ENCODE measurements at regions not wholly inside any gene's neighbourhood (a gene's known extent, or its start where the extent isn't known, plus 50 kb on each side); places are given as distances from the start of the nearest gene placed in this dataset.

DNA sequence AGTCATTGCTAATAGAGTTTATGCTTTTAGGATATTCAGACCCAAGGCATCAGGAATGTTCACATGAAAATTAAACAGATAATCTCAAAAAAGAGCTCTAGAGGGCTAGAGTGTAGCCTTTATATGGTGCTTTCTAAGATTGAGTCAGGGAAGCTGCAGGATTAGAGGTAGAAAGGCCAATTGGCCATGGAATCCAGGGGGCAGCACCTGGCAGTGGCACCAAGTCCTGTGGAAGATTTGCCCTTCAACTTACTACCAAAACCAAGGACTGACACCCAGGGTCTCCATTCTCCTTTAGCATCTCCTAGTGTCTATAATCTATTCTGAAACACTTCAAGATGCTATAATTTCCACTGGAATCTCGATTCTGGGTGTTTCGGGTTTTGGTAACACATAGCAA is 112.4 kb downstream of the ACER2 start:
- TF ChIP-seq YY1 (IDR thresholded peaks at IDR 0.05; ENCODE audit: low read depth, low read length) (no peak), RAD51 (IDR thresholded peaks at IDR 0.05) (no peak), FOS (IDR thresholded peaks at IDR 0.05; ENCODE audit: borderline replicate concordance, extremely low read depth, insufficient read length) (no peak), BCL3 (IDR thresholded peaks at IDR 0.05; ENCODE audit: borderline replicate concordance, insufficient read depth, low read depth, low read length, poor library complexity, severe bottlenecking) (no peak), POLR2AphosphoS5 (IDR thresholded peaks at IDR 0.05; ENCODE audit: low read length) (no peak), SREBF2 (IDR thresholded peaks at IDR 0.05; ENCODE audit: low read length) (no peak), BCL11A (IDR thresholded peaks at IDR 0.05; ENCODE audit: low read depth, low read length) (no peak), CEBPB (IDR thresholded peaks at IDR 0.05; ENCODE audit: borderline replicate concordance in 1 of 2, low read depth in 2 of 2, low read length in 2 of 2) (no peak), EZH2 (IDR thresholded peaks at IDR 0.05; ENCODE audit: borderline replicate concordance, control insufficient read depth, low read depth, low read length) (no peak), USF1 (IDR thresholded peaks at IDR 0.05; ENCODE audit: borderline replicate concordance, extremely low read length, insufficient read depth, low read depth, low read length) (no peak), GATAD2B (conservative IDR thresholded peaks at IDR 0.05; ENCODE audit: low read depth) (no peak), NFIC (IDR thresholded peaks at IDR 0.05; ENCODE audit: low read depth, low read length) (no peak)
- TF ChIP-seq, protein P1, sequence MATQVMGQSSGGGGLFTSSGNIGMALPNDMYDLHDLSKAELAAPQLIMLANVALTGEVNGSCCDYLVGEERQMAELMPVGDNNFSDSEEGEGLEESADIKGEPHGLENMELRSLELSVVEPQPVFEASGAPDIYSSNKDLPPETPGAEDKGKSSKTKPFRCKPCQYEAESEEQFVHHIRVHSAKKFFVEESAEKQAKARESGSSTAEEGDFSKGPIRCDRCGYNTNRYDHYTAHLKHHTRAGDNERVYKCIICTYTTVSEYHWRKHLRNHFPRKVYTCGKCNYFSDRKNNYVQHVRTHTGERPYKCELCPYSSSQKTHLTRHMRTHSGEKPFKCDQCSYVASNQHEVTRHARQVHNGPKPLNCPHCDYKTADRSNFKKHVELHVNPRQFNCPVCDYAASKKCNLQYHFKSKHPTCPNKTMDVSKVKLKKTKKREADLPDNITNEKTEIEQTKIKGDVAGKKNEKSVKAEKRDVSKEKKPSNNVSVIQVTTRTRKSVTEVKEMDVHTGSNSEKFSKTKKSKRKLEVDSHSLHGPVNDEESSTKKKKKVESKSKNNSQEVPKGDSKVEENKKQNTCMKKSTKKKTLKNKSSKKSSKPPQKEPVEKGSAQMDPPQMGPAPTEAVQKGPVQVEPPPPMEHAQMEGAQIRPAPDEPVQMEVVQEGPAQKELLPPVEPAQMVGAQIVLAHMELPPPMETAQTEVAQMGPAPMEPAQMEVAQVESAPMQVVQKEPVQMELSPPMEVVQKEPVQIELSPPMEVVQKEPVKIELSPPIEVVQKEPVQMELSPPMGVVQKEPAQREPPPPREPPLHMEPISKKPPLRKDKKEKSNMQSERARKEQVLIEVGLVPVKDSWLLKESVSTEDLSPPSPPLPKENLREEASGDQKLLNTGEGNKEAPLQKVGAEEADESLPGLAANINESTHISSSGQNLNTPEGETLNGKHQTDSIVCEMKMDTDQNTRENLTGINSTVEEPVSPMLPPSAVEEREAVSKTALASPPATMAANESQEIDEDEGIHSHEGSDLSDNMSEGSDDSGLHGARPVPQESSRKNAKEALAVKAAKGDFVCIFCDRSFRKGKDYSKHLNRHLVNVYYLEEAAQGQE (IDR thresholded peaks at IDR 0.05; ENCODE audit: low read depth, low read length), result no peak
- TF ChIP-seq, protein P2, sequence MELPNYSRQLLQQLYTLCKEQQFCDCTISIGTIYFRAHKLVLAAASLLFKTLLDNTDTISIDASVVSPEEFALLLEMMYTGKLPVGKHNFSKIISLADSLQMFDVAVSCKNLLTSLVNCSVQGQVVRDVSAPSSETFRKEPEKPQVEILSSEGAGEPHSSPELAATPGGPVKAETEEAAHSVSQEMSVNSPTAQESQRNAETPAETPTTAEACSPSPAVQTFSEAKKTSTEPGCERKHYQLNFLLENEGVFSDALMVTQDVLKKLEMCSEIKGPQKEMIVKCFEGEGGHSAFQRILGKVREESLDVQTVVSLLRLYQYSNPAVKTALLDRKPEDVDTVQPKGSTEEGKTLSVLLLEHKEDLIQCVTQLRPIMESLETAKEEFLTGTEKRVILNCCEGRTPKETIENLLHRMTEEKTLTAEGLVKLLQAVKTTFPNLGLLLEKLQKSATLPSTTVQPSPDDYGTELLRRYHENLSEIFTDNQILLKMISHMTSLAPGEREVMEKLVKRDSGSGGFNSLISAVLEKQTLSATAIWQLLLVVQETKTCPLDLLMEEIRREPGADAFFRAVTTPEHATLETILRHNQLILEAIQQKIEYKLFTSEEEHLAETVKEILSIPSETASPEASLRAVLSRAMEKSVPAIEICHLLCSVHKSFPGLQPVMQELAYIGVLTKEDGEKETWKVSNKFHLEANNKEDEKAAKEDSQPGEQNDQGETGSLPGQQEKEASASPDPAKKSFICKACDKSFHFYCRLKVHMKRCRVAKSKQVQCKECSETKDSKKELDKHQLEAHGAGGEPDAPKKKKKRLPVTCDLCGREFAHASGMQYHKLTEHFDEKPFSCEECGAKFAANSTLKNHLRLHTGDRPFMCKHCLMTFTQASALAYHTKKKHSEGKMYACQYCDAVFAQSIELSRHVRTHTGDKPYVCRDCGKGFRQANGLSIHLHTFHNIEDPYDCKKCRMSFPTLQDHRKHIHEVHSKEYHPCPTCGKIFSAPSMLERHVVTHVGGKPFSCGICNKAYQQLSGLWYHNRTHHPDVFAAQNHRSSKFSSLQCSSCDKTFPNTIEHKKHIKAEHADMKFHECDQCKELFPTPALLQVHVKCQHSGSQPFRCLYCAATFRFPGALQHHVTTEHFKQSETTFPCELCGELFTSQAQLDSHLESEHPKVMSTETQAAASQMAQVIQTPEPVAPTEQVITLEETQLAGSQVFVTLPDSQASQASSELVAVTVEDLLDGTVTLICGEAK (IDR thresholded peaks at IDR 0.05; ENCODE audit: borderline replicate concordance), result no peak
